ENCODE measurements at regions not wholly inside any gene's neighbourhood (a gene's known extent, or its start where the extent isn't known, plus 50 kb on each side); places are given as distances from the start of the nearest gene placed in this dataset.
A peak's percentile ranks its signal among the peaks of the same experiment; 100 is the strongest.

DNA sequence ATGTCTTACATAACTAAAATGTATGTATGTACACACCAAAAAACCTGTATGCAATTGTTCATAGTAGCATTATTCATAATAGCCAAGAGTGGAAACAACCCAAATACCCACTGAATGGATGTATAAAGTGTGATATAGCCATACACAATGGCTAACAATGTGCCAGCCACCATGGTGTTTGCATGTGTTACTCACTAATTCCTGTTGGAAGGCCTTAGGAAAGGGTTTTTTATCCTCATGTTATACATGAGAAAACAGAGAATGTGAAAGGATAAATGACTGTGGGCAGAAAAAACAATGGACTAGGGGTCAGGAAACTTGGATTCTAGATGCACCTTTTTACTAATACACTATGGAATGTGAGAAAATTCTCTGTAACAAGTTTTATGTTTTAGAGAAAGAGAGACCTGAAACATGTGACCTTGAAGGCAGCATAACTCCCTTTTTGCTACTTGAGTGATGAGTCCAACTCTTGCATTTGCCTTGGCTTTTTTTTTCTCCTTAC lies 55.7 kb downstream of the TIGD2 start:
- Mint-ChIP-seq H3K4me3 (no peak overlapping the region), H3K27ac (no peak overlapping the region), H3K9me3 (no peaks in the 10 kb centered on the region), H3K27me3 (peaks cover 0 to 8% of the 10 kb centered on the region in 2 donors), H3K36me3 (ENCODE audit: insufficient read depth) (no peaks in the 10 kb centered on the region), H3K4me1 (ENCODE audit: low read depth in 2 of 2) (no peaks in the 10 kb centered on the region)
- DNase-seq (no peak), ATAC-seq (replicated peaks) (no peak)

DNA sequence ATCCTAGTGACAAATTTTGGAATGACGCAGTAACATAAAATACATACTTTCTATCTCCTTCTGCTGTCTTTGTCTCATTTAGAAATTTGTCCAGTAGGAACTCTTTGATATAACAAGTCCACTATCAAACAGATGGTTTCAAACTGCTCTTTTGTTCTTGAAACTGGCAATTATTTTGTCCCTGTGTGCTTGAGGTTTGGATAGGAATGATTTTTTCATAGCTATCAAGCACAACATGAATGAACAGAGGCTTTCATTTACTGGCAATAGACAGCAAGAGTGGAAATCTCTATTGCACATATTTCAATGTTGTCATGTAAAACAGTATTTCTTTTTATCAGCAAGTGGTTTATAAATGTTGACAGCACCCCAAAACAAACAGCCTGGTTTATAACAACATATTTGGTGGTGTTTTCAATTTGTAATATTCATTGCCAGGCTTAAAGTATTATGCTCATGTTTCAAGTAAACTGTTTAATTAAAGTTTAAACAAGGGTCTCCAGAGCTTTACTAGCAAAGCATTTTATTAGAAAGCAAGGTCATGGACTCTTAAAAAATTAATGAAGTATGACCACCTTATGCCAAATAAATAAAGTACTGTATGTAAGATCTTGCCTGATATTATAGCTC lies 60.0 kb downstream of the TIGD2 start:
- no peaks in the 10 kb centered on the region for H3K4me1 Mint-ChIP-seq (ENCODE audit: low read depth in 2 of 2)
- H3K9me3 Mint-ChIP-seq = no peaks in the 10 kb centered on the region
- ATAC-seq (replicated peaks) = no peak
- H3K27me3 Mint-ChIP-seq = peaks cover 11 to 14% of the 10 kb centered on the region in 2 donors
- H3K36me3 Mint-ChIP-seq (ENCODE audit: insufficient read depth) = no peaks in the 10 kb centered on the region
- no peak overlapping the region for H3K27ac Mint-ChIP-seq
- DNase-seq = no peak
- H3K4me3 Mint-ChIP-seq = no peak overlapping the region

DNA sequence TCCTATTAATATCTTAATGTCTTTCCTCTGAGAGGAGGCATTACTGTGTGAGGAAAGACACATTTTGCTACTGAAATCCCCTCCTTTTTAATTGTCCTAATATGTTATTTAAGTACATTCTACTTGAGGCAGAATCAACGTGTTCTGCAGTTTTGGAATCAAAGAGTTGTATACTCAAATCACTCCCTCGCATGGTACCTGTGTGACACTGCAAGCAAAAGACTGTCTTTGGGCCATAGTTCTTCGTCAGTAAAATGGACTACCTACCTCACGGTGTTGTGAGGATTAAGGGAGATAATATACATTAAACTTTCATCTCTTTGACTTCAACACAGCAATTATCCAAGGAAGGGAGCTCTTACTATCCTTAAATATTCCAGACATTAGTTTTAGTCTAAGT lies 61.5 kb downstream of the TIGD2 start:
- peak overlapping the region in 1 of 2 donors; percentile 38 for H3K27ac Mint-ChIP-seq
- H3K9me3 Mint-ChIP-seq = no peaks in the 10 kb centered on the region
- DNase-seq (no peak), ATAC-seq (replicated peaks) (no peak)
- H3K27me3 Mint-ChIP-seq = peaks cover 11 to 14% of the 10 kb centered on the region in 2 donors
- no peaks in the 10 kb centered on the region for H3K4me1 Mint-ChIP-seq (ENCODE audit: low read depth in 2 of 2)
- no peak overlapping the region for H3K4me3 Mint-ChIP-seq
- H3K36me3 Mint-ChIP-seq (ENCODE audit: insufficient read depth) = no peaks in the 10 kb centered on the region

DNA sequence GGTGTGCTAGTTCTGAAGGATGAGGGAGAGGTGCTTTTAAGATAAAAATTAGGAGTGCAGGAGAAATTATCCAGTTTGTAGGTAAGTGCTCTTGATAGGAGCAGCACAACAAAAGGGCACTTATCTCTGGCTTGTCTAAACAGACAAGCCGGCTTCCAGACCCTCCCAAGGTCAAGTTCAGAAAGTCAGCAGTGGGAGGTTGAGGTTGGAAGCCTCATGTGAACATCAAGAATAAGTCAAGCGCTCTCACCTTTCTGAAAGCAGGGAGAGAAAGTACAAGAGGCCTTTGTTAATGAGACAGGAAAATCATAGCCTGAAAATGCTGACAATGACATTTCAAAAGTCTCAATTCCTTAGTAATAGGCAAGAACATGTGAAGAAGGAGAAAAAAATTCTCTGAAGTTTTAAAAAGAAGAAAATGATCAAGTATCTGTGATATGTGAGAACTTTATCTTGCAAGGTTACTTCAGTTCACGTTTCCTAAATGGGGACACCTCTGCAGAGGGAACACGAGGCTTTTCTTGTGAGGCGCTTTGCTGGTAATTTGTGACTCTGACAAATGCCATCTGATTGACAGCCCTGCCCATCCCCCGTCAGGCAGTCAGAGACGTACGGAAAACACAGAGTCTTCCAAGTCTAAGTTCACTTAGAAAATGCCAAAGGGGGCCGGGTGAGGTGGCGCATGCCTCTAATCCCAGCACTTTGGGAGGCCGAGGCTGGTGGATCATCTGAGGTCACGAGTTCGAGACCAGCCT lies 62.2 kb downstream of the TIGD2 start:
- no peak for ATAC-seq (replicated peaks)
- Mint-ChIP-seq H3K27ac (peak overlapping the region in 1 of 2 donors; percentile 38), H3K4me3 (no peak overlapping the region), H3K4me1 (ENCODE audit: low read depth in 2 of 2) (no peaks in the 10 kb centered on the region), H3K36me3 (ENCODE audit: insufficient read depth) (no peaks in the 10 kb centered on the region), H3K9me3 (no peaks in the 10 kb centered on the region), H3K27me3 (peaks cover 12 to 14% of the 10 kb centered on the region in 2 donors)
- DNase-seq = no peak

DNA sequence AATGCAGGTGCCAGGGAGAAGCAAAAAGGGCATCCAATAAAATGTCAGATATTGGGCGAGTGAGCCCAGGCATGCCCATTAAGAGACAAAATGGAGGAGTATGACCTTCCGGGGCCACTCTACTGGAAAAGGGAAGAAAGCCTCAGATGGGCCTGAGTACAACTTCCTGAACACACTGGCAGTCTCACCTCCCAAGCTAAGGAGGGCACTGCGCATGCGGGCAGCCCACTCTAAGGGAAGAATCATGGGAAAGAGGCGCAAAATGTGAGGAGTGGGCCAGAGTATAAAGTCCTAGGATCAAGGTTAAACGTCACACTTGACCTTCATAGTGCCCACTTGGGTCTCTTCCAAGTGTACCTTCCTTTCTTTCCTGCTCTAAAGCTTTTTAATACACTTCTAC lies 63.5 kb downstream of the TIGD2 start:
- no peak for DNase-seq
- H3K9me3 Mint-ChIP-seq = no peaks in the 10 kb centered on the region
- no peak overlapping the region for H3K27ac Mint-ChIP-seq
- H3K27me3 Mint-ChIP-seq = peaks cover 14 to 17% of the 10 kb centered on the region in 2 donors
- no peaks in the 10 kb centered on the region for H3K36me3 Mint-ChIP-seq (ENCODE audit: insufficient read depth)
- no peaks in the 10 kb centered on the region for H3K4me1 Mint-ChIP-seq (ENCODE audit: low read depth in 2 of 2)
- no peak for ATAC-seq (replicated peaks)
- H3K4me3 Mint-ChIP-seq = no peak overlapping the region

DNA sequence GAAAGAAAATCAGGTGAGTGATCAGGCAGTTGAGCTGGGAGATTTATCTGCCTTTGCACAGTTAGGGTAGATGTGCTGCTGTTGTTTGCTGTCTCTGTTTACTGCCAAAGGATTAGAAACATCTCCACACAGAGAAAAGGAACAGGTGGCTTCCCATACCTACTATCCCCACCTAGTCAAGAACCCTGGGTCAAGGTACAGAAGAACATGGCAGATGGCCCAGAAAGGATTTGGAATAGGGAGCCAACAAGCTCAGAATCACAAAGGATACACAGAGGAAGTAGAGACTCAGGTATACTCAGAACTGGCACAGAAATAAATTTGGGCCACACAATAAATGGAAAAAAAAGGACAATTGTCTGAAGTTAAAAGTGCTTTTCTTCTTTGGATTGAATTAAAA lies 64.3 kb downstream of the TIGD2 start:
- no peaks in the 10 kb centered on the region for H3K4me1 Mint-ChIP-seq (ENCODE audit: low read depth in 2 of 2)
- no peak overlapping the region for H3K4me3 Mint-ChIP-seq
- H3K36me3 Mint-ChIP-seq (ENCODE audit: insufficient read depth) = no peaks in the 10 kb centered on the region
- H3K27me3 Mint-ChIP-seq = peaks cover 14 to 21% of the 10 kb centered on the region in 2 donors
- H3K9me3 Mint-ChIP-seq = no peaks in the 10 kb centered on the region
- H3K27ac Mint-ChIP-seq = no peak overlapping the region
- no peak for DNase-seq
- ATAC-seq (replicated peaks) = no peak

DNA sequence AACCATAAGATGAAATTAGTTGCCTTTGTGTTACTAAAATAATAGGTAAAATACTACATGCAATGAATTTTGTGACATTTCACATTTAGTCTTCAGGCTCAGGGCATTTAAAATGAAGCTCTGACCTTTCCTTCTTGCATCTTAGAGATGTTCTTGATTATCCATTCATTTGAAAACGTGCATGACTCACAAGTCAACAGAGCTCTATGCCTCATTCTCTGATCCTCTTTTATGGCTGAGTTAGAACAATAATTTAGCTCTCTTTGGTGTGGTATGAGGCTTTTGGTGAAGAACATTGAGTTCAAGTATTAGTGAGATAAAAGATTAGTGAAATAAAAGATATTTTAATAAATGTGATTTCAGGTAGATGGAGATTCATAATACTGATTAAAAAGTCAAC lies 66.5 kb downstream of the TIGD2 start:
- Mint-ChIP-seq H3K27me3 (peaks cover 16 to 25% of the 10 kb centered on the region in 2 donors), H3K36me3 (ENCODE audit: insufficient read depth) (no peaks in the 10 kb centered on the region), H3K4me1 (ENCODE audit: low read depth in 2 of 2) (no peaks in the 10 kb centered on the region), H3K27ac (no peak overlapping the region), H3K4me3 (no peak overlapping the region), H3K9me3 (no peaks in the 10 kb centered on the region)
- DNase-seq (no peak), ATAC-seq (replicated peaks) (no peak)

DNA sequence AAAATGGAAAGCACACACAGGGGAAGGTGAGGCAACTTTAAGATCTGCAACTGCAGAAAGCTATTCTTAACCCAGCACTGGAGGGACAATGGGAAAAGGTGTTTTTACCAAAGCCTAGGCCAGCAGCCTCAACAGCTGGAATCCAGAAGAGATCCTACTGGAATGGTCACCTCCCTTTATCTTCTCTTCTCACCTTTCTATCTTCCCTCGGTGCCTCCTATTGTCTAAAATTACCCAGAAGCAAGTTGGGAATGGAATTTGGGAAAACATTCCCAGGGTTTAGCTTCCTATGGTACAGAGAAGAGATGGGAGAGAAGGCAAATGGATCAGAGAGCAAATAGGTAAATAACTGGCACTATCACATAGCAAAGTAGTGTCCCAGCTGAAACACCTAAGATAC lies 73.1 kb downstream of the TIGD2 start:
- H3K27ac Mint-ChIP-seq = no peak overlapping the region
- no peaks in the 10 kb centered on the region for H3K36me3 Mint-ChIP-seq (ENCODE audit: insufficient read depth)
- no peaks in the 10 kb centered on the region for H3K9me3 Mint-ChIP-seq
- no peak for ATAC-seq (replicated peaks)
- no peak for DNase-seq
- H3K4me1 Mint-ChIP-seq (ENCODE audit: low read depth in 2 of 2) = no peaks in the 10 kb centered on the region
- no peak overlapping the region for H3K4me3 Mint-ChIP-seq
- peaks cover 23 to 46% of the 10 kb centered on the region in 2 donors for H3K27me3 Mint-ChIP-seq

All from effector memory CD8-positive, alpha-beta T cell (primary cell).